Spleen (tissue), 11 donors: ENCODE measurements at regions not wholly inside any gene's neighbourhood (a gene's known extent, or its start where the extent isn't known, plus 50 kb on each side); places are given as distances from the start of the nearest gene placed in this dataset.
"Not testable (repeated sequence)": the region's sequence is repeated elsewhere in the genome, so short reads cannot be mapped to it uniquely, and the experiment has no call there.

ENCODE experiments used
- DNase-seq: peaks from one replicate; pipeline ENCODE4 v3.0.0-alpha.2; 2020
- H3K27ac ChIP-seq, 8 donors: fragments of 200-600 bp; sonication (generic) in 7 of 8; 1 replicate in 4 of 8; 2 replicates in 4 of 8; pipeline versions ENCODE4 v1.5.0 to v1.8.0; 2016 to 2021; ENCODE audit warnings: inconsistent platforms in 4 of 8, mild to moderate bottlenecking in 4 of 8, moderate library complexity in 1 of 8
- H3K27me3 ChIP-seq, 7 donors: fragments of 200-600 bp; sonication (generic) in 6 of 7; replicated peaks in 1 of 7; 1 replicate in 4 of 7; 2 replicates in 3 of 7; pipeline versions ENCODE4 v1.5.0 to v1.8.0; 2016 to 2021; ENCODE audit warnings: inconsistent platforms in 3 of 7, mild to moderate bottlenecking in 1 of 7
- H3K36me3 ChIP-seq, 6 donors: fragments of 200-600 bp; sonication (generic) in 5 of 6; 1 replicate in 4 of 6; 2 replicates in 2 of 6; pipeline versions ENCODE4 v1.5.0 to v1.8.0; 2016 to 2021; ENCODE audit warnings: inconsistent platforms in 2 of 6
- H3K4me1 ChIP-seq, 6 donors: fragments of 200-600 bp; sonication (generic) in 5 of 6; 1 replicate in 3 of 6; 2 replicates in 3 of 6; pipeline versions ENCODE4 v1.5.0 to v1.8.0; 2016 to 2021; ENCODE audit warnings: inconsistent platforms in 3 of 6
- H3K4me3 ChIP-seq, 8 donors: fragments of 200-600 bp; sonication (generic) in 7 of 8; 1 replicate in 4 of 8; 2 replicates in 4 of 8; pipeline versions ENCODE4 v1.5.0 to v1.8.0; 2016 to 2021; ENCODE audit warnings: inconsistent platforms in 4 of 8, mild to moderate bottlenecking in 4 of 8, moderate library complexity in 2 of 8
- H3K9me3 ChIP-seq, 8 donors: fragments of 200-600 bp; sonication (generic) in 7 of 8; 1 replicate in 4 of 8; 2 replicates in 4 of 8; pipeline versions ENCODE4 v1.5.0 to v1.8.0; 2016 to 2021; ENCODE audit warnings: inconsistent platforms in 4 of 8
- CTCF ChIP-seq, 11 experiments: fragments of 200-600 bp in 7 of 11; fragments of 450-650 bp in 4 of 11; sonication (generic) in 4 of 11; IDR thresholded peaks in 8 of 11; conservative IDR thresholded peaks in 3 of 11; 1 replicate in 7 of 11; 2 replicates in 4 of 11; pipeline versions ENCODE4 v1.4.0 to v1.8.0; 2016 to 2021; ENCODE audit warnings: antibody characterized with exemption in 11 of 11, inconsistent platforms in 4 of 11, mild to moderate bottlenecking in 1 of 11
- POLR2A ChIP-seq, 3 donors: fragments of 450-650 bp; IDR thresholded peaks; one replicate each; pipeline ENCODE4 v1.5.1; 2017; ENCODE audit warnings: antibody characterized with exemption in 3 of 3, mild to moderate bottlenecking in 1 of 3
- POLR2AphosphoS5 ChIP-seq, 3 donors: sonication (generic); formaldehyde crosslinking; IDR thresholded peaks; one replicate each; pipeline ENCODE4 v1.5.1; 2017; ENCODE audit warnings: antibody characterized with exemption in 3 of 3
- WGBS, 5 donors: extraction: QIAGEN DNeasy Blood & Tissue Kit in 3 of 5; methylation state at CpG; one replicate each; pipeline versions ENCODE4 v1.1.5 to v1.1.7; 2013 to 2018; 5-methylcytosine and 5-hydroxymethylcytosine counted together
- intact Hi-C: fragments of 100-400 bp; cut with DNase I; formaldehyde crosslinking; loops from one replicate; pipeline ENCODE4 v1.15.0; 2023; ENCODE audit warnings: low total_unique reads
- donor health status: healthy with polysubstance abuse.
- donor health status: DM: no; HTN: no; CAD: no; lungs with moderate emphysema.
- donor health status: DM: no; HTN: no; CAD: no.
- donor health status: Bipolar disorder and iron deficiency.
- donor health status: healthy.
- donor health status: DM: no; HTN: no; CAD: no.
- donor health status: DM: yes; HTN: yes; CAD: no.

GRCh38 chr2:34153484-34153883 is 554.4 kb upstream of the FAM98A start:
- H3K27ac ChIP-seq, result no peak overlapping the region
- 59 to 85% (median 68%) methylated on average over 1 of the region's 1 CpG for WGBS, 5 donors
- no peaks in the 10 kb centered on the region for H3K36me3 ChIP-seq
- H3K4me3 ChIP-seq, result no peak overlapping the region
- intact Hi-C loops, result no loop called here
- peaks cover 0 to 8% (median 2%) of the 10 kb centered on the region in 8 donors for H3K9me3 ChIP-seq
- DNase-seq, result no peak
- no peaks in the 10 kb centered on the region for H3K4me1 ChIP-seq
- no peak for TF ChIP-seq POLR2A (IDR thresholded peaks at IDR 0.05)
- TF ChIP-seq POLR2AphosphoS5 (IDR thresholded peaks at IDR 0.05), result no peak
- no peak for TF ChIP-seq CTCF (IDR thresholded peaks at IDR 0.05 in 8 of 11, conservative IDR thresholded peaks at IDR 0.05 in 3 of 11)
- H3K27me3 ChIP-seq, result no peaks in the 10 kb centered on the region

DNA sequence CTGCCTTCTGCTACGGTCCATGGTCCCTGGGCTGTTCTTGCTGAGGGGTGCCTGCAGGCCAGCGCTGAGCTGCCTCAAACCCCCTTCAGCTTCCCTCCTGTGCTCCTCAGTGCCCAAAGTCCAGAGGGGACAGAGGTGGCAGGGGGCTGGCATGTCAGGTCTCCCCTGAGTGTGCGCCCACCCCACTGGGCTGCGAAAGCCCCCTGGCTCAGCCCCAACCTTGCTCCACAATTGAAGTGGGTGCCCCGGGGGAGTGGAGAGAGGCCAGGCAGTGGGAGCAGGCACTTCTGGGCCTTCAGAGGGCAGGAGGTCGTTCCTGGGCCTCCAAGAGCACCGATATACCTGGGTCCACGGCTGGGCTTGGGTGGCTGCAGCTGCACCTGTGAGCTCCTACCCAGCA is 548.7 kb upstream of the FAM98A start:
- DNase-seq, result no peak
- intact Hi-C loops, result no loop called here
- Histone ChIP-seq H3K4me3 (no peak overlapping the region), H3K9me3 (peaks cover 0 to 24% (median 2%) of the 10 kb centered on the region in 8 donors), H3K27ac (no peak overlapping the region), H3K36me3 (no peaks in the 10 kb centered on the region), H3K27me3 (no peaks in the 10 kb centered on the region), H3K4me1 (no peaks in the 10 kb centered on the region)
- TF ChIP-seq POLR2A (IDR thresholded peaks at IDR 0.05), result no peak
- no peak for TF ChIP-seq CTCF (IDR thresholded peaks at IDR 0.05 in 8 of 11, conservative IDR thresholded peaks at IDR 0.05 in 3 of 11)
- TF ChIP-seq POLR2AphosphoS5 (IDR thresholded peaks at IDR 0.05), result no peak
- 81 to 100% (median 88%) methylated on average over 3 to 8 of the region's 8 CpGs for WGBS, 5 donors

- H3K4me3 ChIP-seq, result no peak overlapping the region
- H3K27ac ChIP-seq, result no peak overlapping the region
- no peaks in the 10 kb centered on the region for H3K4me1 ChIP-seq
- DNase-seq, result no peak
- no peaks in the 10 kb centered on the region for H3K27me3 ChIP-seq
- intact Hi-C loops, result no loop called here
- no peak for TF ChIP-seq POLR2AphosphoS5 (IDR thresholded peaks at IDR 0.05)
- TF ChIP-seq POLR2A (IDR thresholded peaks at IDR 0.05), result no peak
- TF ChIP-seq CTCF (IDR thresholded peaks at IDR 0.05 in 8 of 11, conservative IDR thresholded peaks at IDR 0.05 in 3 of 11), result no peak
- H3K36me3 ChIP-seq, result no peaks in the 10 kb centered on the region
- peaks cover 0 to 25% (median 4%) of the 10 kb centered on the region in 8 donors for H3K9me3 ChIP-seq
- 78 to 90% (median 85%) methylated on average over 1 of the region's 1 CpG for WGBS, 5 donors
These were observed 544.0 kb upstream of the FAM98A start for GRCh38 chr2:34143149-34143548.

DNA sequence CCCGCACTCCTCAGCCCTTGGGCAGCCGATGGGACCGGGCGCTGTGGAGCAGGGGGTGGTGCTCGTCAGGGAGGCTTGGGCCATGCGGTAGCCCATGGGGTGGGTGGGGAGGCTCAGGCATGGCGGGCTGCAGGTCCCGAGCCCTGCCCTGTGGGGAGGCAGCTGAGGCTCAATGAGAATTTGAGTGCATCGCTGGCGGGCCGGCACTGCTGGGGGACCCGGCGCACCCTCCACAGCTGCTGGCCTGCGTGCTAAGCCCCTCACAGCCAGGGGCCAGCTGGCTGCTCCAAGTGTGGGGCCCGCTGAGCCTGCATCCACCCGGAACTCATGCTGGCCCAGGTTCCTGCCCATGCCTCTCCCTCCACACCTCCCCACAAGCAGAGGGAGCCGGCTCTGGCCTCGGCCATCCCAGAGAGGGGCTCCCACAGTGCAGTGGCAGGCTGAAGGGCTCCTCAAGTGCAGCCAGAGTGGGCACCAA is 543.5 kb upstream of the FAM98A start:
- H3K27me3 ChIP-seq, H3K27ac ChIP-seq, H3K36me3 ChIP-seq, intact Hi-C loops, H3K4me1 ChIP-seq, H3K4me3 ChIP-seq, DNase-seq: not testable (repeated sequence)
- 91 to 98% (median 93%) methylated on average over 7 to 18 of the region's 18 CpGs for WGBS, 5 donors
- H3K9me3 ChIP-seq, result peaks cover 0 to 21% (median 4%) of the 10 kb centered on the region in 8 donors

DNA sequence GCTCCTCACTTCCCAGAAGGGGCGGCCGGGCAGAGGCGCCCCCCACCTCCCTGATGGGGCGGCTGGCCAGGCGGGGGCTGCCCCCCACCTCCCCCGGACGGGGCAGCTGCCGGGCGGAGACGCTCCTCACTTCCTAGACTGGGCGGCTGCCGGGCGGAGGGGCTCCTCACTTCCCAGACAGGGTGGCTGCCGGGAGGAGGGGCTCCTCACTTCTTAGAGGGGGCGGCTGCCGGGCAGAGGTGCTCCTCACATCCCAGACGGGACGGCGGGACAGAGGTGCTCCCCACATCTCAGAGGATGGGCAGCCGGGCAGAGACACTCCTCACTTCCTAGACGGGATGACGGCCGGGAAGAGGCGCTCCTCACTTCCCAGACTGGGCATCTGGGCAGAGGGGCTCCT is 534.0 kb upstream of the FAM98A start:
- intact Hi-C loops, H3K27ac ChIP-seq, H3K27me3 ChIP-seq, H3K4me3 ChIP-seq, DNase-seq, H3K4me1 ChIP-seq, H3K36me3 ChIP-seq: not testable (repeated sequence)
- 92 to 99% (median 95%) methylated on average over 13 to 24 of the region's 24 CpGs for WGBS, 5 donors
- H3K9me3 ChIP-seq, result peaks cover 0 to 12% (median 2%) of the 10 kb centered on the region in 8 donors
